Stimulated activated naive CD8-positive, alpha-beta T cell treated with anti-CD3 and anti-CD28 coated beads, Interleukin-15, amount 100 ng/mL, for 72 hours (primary cell): ENCODE measurements at regions not wholly inside any gene's neighbourhood (a gene's known extent, or its start where the extent isn't known, plus 50 kb on each side); places are given as distances from the start of the nearest gene placed in this dataset.
A peak's percentile ranks its signal among the peaks of the same experiment; 100 is the strongest.

Experiments used
- ATAC-seq: fragments of 150-1000 bp; cut with Tn5 transposase; 2 replicates; pipeline ENCODE4 v1.10.0; 2021; ENCODE audit warnings: mild to moderate bottlenecking, moderate library complexity
- DNase-seq, 2 donors: peaks; one replicate each; pipeline ENCODE4 v3.0.0; 2021 to 2022
- H3K27ac Mint-ChIP-seq, 2 donors: one replicate each; pipeline ENCODE4 v1.8.0; 2022; ENCODE audit warnings: mild to moderate bottlenecking in 2 of 2, mixed read lengths in 2 of 2, moderate library complexity in 2 of 2
- H3K27me3 Mint-ChIP-seq: one replicate; pipeline ENCODE4 v1.8.0; 2022; ENCODE audit warnings: mixed read lengths
- H3K4me1 Mint-ChIP-seq: one replicate; pipeline ENCODE4 v1.8.0; 2022; ENCODE audit warnings: mild to moderate bottlenecking, mixed read lengths
- H3K4me3 Mint-ChIP-seq, 2 donors: one replicate each; pipeline ENCODE4 v1.8.0; 2022; ENCODE audit warnings: mild to moderate bottlenecking in 2 of 2, mixed read lengths in 2 of 2, moderate library complexity in 1 of 2
- H3K9me3 Mint-ChIP-seq, 2 donors: one replicate each; pipeline ENCODE4 v1.8.0; 2022; ENCODE audit warnings: mixed read lengths in 2 of 2

DNA sequence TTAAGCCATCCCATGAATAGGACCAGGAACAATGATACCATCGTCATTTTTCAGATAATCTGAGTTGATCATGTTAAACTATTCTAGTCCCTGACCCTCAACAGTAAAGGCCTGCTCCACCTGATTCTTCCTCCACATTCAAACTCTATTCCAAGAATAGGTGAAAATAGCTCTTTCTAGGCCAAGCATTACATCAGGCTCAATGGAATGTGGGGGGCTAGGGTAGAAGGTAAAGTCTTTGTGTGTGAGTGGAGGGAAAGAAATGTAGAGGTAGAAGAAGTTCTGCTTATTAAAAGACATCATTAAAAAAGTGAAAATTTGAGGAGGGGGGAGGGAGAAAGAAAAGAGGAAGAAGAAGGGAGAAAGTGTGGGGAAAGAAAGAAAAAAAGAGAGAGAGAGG, 653.3 kb upstream of the PKDCC start:
- no peaks in the 10 kb centered on the region for H3K4me1 Mint-ChIP-seq
- no peak for ATAC-seq
- H3K4me3 Mint-ChIP-seq, result no peak overlapping the region
- no peak overlapping the region for H3K27ac Mint-ChIP-seq
- peaks cover 0 to 9% of the 10 kb centered on the region in 2 donors for H3K9me3 Mint-ChIP-seq
- DNase-seq, result no peak
- H3K27me3 Mint-ChIP-seq, result no peaks in the 10 kb centered on the region

DNA sequence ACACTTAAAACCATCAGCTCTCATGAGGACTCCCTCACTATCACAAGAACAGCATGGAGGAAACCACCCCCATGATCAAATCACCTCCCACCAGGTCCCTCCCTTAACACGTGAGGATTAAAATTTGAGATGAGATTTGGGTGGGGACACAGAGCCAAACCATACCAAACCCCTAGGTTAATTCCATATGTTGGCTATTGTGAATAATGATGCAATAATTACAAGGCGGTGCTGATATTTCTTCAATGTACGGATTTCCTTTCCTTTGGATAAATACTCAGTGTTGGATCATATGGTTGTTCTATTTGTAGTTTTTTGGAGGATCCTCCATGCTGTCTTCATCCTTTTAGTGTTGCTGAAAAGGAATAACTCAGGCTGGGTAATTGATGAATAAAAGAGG, 652.1 kb upstream of the PKDCC start:
- no peak for DNase-seq
- no peak for ATAC-seq
- Mint-ChIP-seq H3K27ac (no peak overlapping the region), H3K4me3 (no peak overlapping the region), H3K4me1 (no peaks in the 10 kb centered on the region), H3K9me3 (peaks cover 0 to 9% of the 10 kb centered on the region in 2 donors), H3K27me3 (no peaks in the 10 kb centered on the region)

DNA sequence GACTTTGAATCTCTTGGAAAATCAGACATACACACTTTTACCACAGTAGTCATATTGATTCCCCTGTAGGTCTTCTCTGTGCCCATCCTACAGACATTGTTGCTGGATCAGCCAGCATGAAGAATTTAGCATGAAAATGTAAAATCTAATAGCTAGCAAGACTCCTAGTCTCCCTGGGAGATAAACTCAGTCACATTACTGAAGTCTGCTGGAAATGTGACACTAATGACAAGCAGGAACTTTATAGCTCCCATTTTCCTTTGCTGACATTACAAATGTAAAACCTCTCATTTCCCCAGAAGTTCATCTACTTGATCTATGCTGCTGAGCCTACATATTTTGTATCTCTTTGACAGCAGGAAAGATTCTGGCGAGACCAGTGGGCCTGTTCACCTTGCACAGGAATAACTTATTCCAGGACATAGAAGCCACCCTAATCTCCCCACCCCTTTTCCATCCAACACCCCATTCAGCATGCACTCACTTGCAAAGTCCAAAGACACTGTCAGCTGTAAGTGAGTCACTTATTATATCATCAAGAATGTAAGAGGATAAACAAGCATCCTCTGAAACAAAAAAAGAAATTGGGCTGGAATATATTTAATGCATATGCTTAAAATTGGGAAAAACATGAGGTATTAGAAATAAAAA, 648.3 kb upstream of the PKDCC start:
- ATAC-seq, result no peak
- no peaks in the 10 kb centered on the region for H3K4me1 Mint-ChIP-seq
- no peak for DNase-seq
- H3K27ac Mint-ChIP-seq, result no peak overlapping the region
- no peak overlapping the region for H3K4me3 Mint-ChIP-seq
- H3K9me3 Mint-ChIP-seq, result peaks cover 0 to 9% of the 10 kb centered on the region in 2 donors
- no peaks in the 10 kb centered on the region for H3K27me3 Mint-ChIP-seq

DNA sequence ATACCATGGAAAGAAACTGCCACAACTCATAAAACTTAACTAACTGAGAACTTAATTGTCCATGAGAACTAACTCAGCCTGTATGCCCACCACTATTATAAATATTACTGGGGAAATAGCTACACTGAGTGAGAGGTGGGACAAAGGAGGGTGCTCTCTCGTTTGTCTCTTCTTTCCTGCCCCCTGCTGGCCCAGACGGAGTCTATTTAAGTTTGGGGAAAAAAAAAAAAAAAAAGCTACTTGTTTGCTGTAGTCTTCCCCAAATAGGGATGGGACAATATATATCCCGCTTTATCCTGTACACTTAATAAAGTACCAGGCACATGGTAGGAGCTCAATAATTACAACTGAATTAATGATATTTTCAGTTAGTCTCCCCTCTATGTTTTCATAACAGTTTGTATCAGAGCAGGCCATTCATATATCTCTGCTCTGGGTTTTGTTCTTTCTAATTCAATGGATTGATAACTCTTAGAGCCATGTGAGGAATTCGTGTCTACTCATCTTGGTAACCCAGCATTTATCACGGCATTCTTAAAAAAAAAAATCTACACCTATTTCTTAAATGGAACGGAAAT, 647.6 kb upstream of the PKDCC start:
- Mint-ChIP-seq H3K27me3 (no peaks in the 10 kb centered on the region), H3K4me1 (no peaks in the 10 kb centered on the region), H3K27ac (no peak overlapping the region), H3K4me3 (no peak overlapping the region), H3K9me3 (peaks cover 0 to 9% of the 10 kb centered on the region in 2 donors)
- DNase-seq, result no peak
- ATAC-seq, result no peak

DNA sequence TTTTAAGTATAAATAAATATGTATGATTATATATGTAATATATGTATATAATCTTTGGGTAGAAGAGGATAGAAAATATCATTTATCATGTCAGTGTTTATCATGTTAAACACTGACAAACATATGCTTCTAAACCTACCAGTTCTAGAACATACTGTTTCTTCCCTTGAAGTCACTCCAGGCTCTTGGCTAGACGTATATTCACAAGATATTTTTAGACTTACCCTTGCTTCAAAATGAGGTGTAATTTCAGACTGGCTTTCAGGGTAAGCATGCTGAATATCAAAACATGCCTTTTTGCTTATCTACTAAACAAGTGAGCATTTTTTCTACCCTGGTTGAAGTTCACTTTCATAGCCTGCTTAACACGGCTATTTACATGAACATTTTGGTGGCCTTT, 642.4 kb upstream of the PKDCC start:
- H3K27ac Mint-ChIP-seq, result no peak overlapping the region
- ATAC-seq (no peak), DNase-seq (no peak)
- H3K4me3 Mint-ChIP-seq, result no peak overlapping the region
- H3K9me3 Mint-ChIP-seq, result peaks cover 0 to 2% of the 10 kb centered on the region in 2 donors
- H3K27me3 Mint-ChIP-seq, result no peaks in the 10 kb centered on the region
- H3K4me1 Mint-ChIP-seq, result no peaks in the 10 kb centered on the region

DNA sequence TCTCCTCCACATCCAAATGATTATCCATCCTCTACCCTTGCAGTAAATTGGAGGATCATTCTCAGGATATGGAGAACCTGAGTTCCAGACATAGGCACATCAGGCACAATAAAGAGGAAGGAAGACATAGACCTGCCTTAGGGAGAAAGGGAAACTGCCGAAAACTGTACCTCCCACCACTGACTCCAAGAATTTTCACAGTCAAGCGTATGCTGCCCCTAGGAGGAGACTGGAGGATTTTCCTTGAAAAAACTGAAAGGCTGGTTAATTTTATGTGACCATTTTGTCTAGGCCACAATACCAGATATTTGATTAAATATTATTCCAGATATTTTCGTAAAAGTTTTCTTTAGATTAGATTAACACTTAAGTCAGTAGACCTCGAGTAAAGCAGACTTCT, 638.5 kb upstream of the PKDCC start:
- Mint-ChIP-seq H3K27ac (no peak overlapping the region), H3K4me1 (no peaks in the 10 kb centered on the region), H3K27me3 (no peaks in the 10 kb centered on the region), H3K9me3 (peaks cover 0 to 8% of the 10 kb centered on the region in 2 donors), H3K4me3 (no peak overlapping the region)
- DNase-seq (no peak), ATAC-seq (no peak)

DNA sequence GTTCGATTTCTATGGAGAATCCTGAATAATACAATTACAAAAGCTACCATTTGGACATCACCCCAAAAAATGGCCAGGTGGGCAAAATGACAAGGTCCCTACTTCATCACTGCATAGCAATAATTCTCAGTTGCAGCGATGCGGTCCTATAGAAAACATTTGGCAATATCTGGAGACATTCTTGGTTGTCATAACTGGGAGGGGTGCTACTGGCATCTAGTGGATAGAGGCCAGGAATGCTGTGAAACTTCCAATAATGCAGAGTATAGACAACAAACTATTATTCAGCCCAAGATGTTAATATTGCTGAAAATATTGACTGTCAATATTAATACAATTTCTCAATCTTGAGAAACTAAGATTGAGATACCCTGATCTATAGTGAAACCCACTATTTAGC, 637.8 kb upstream of the PKDCC start:
- ATAC-seq (no peak), DNase-seq (no peak)
- H3K27me3 Mint-ChIP-seq, result no peaks in the 10 kb centered on the region

DNA sequence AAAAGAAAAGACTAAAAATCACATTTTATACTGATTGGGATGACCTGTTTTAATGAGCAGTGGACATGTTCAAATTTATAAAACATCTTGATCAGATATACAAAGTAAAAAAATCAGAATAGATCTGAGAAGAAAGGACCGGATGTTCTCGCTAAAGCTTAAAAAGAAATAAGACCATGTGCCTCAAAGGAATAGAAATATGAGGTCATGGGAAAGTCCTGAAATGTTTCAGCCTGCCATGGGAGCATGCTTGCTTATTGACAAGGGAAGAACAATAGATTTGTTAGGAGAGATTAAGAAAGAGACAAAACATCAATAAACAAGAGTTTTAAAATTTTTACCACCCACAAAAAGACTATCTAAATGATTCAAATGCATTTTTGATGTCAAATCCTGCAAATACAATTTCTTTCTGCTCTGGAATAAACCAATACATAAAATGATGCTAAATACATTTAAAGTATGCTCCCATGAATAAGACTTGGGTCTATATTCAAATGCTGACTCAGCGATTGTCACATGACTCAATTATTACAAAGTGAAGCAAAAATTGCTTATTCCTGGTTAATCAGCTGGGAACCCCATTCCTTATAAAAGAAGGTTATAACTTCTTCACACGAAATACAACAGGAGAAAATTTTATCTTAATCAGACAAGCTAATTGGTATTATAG, 633.9 kb upstream of the PKDCC start:
- Mint-ChIP-seq H3K27ac (no peak overlapping the region), H3K9me3 (peaks cover 0 to 14% of the 10 kb centered on the region in 2 donors), H3K4me3 (no peak overlapping the region), H3K4me1 (no peaks in the 10 kb centered on the region), H3K27me3 (no peaks in the 10 kb centered on the region)
- ATAC-seq (no peak), DNase-seq (no peak)

More for the DNA sequence above, 637.8 kb upstream of the PKDCC start:
- no peak overlapping the region for H3K4me3 Mint-ChIP-seq
- H3K27ac Mint-ChIP-seq, result no peak overlapping the region
- H3K4me1 Mint-ChIP-seq, result no peaks in the 10 kb centered on the region
- peaks cover 0 to 14% of the 10 kb centered on the region in 2 donors for H3K9me3 Mint-ChIP-seq

DNA sequence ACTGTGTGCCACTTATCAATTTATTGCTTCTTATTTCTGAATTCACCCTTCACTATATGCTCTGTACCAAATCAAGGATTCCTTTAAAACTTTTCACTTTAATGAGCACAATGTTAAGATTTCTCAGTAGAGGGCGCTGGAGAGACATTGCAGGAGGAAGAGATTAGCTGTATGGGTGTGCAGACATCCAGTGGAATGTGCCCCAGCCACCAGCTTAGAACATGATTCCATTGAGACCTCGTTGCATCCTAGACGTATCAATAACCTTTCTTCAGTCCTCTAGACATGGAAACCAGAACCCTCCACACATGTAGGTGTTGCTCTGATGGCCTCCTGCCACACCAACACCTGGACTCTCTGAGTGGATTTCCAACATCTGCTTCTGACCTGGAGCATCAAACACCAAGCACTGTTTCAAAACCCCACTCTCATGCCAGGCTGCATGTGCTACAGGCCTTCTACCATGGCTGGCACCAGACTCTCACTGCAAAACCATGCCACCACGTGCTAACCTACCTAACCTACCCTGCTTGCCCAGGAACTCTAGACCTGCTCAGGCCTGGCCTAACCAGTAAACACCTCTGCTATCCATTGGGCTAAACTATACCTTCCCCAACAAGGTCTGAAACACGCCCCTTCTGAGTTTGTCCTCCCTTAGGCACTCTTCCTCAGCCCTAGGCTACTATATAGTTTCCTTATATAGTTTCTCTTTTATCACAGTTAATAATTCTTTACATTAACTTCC, 633.2 kb upstream of the PKDCC start:
- Mint-ChIP-seq H3K4me3 (no peak overlapping the region), H3K27me3 (no peaks in the 10 kb centered on the region), H3K27ac (peak overlapping the region in 1 of 2 donors; percentile 6), H3K4me1 (no peaks in the 10 kb centered on the region), H3K9me3 (peaks cover 0 to 14% of the 10 kb centered on the region in 2 donors)
- DNase-seq, result no peak
- peak; percentile 37 for ATAC-seq

DNA sequence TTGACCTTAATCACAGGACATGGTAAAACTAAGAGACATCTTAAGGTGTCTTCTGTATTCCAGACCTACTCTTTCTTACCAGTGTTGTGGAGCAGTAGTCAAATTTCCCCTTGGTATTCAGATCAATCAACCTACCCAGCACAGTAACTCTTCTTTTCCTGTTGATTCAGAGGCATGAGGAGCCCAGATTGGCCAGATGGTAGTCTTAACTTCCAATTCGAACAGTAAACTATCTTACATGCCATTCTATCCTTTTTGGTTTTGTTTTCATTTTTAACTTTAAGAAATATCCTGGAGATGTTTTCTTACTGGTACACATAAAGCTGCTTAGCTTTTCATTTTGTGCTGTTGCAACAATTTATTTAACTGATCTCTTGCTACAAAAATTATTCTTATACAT, 630.3 kb upstream of the PKDCC start:
- Mint-ChIP-seq H3K9me3 (peaks cover 0 to 6% of the 10 kb centered on the region in 2 donors), H3K27ac (no peak overlapping the region), H3K4me3 (no peak overlapping the region), H3K27me3 (no peaks in the 10 kb centered on the region), H3K4me1 (no peaks in the 10 kb centered on the region)
- ATAC-seq, result no peak
- no peak for DNase-seq

DNA sequence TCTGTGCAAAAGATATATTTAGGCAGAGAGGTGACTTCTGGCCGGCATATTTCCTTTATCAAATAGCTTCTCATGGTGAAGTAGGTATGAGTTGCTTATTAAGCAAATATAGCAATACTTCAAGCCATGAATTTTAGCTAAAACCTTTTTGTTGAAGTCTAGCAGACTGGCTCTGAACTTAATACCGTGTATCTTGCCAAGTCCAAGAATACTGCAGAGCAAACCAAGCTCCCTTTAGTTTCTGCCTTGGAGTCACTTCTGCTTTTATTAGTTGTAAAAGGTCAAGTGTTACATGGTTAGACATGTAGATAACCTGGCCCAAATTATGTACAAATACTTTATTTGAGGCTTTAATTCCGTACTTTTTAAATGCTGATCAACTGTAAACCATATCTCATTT, 627.6 kb upstream of the PKDCC start:
- DNase-seq, result no peak
- no peaks in the 10 kb centered on the region for H3K27me3 Mint-ChIP-seq
- H3K4me3 Mint-ChIP-seq, result no peak overlapping the region
- no peaks in the 10 kb centered on the region for H3K4me1 Mint-ChIP-seq
- H3K9me3 Mint-ChIP-seq, result no peaks in the 10 kb centered on the region
- no peak overlapping the region for H3K27ac Mint-ChIP-seq
- no peak for ATAC-seq

DNA sequence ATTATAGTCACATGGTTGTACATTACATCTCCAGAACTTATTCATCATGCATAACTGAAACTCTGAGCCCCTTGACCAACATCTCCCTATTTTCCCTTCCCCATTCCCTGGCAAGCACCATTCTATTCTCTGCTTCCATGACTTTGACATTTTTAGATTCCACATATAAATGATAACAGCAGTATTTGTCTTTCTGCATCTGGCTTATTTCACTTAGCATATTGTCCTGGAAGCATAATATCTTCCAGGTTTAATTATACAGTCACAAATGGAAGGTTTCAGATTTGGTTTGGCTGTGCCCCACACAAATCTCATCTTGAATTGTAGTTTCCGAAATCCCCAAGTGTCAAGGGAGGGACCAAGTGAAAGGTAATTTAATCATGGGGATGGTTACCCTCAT, 626.9 kb upstream of the PKDCC start:
- Mint-ChIP-seq H3K27me3 (no peaks in the 10 kb centered on the region), H3K4me1 (no peaks in the 10 kb centered on the region), H3K9me3 (no peaks in the 10 kb centered on the region), H3K27ac (no peak overlapping the region), H3K4me3 (no peak overlapping the region)
- no peak for ATAC-seq
- no peak for DNase-seq

DNA sequence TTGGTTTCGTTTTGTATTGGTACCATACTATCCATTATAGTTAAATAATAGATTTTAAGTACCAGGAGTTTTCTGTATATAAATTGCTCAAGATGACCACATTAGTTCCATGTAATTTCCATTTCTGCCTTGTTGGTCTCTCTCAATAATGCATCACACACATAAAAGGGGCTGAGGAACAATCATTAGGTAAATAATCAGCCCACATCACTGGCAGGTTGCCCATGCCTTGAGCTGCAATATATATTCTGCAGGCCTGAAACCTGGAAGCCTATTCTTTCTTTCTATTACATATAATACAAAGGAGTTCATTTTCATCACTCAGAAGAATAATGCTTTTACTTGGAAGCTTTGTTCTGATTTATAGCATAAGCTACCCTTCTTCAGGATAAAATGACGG, 616.1 kb upstream of the PKDCC start:
- ATAC-seq (no peak), DNase-seq (no peak)
- Mint-ChIP-seq H3K4me3 (no peak overlapping the region), H3K4me1 (no peaks in the 10 kb centered on the region), H3K27me3 (no peaks in the 10 kb centered on the region), H3K27ac (no peak overlapping the region), H3K9me3 (peaks cover 5 to 6% of the 10 kb centered on the region in 2 donors)

DNA sequence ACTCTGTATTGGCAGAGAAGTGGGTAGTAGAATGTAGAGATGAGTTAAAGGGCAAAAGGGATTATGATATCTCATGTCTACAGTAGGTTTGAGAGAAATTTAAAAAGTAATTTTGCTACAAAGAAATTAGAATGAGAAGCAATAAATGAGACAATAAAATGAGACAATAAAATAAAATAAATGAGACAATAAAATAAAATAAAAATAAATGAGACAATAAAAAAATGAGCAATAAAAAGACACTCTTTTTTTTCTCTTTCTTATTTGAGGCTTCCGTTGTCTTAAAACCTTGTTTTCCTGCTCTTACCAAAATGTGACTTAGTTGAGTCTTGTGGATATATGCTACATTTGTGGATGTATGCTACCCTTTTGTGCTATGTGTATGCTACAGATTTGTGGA, 615.4 kb upstream of the PKDCC start:
- no peaks in the 10 kb centered on the region for H3K27me3 Mint-ChIP-seq
- peaks cover 5 to 6% of the 10 kb centered on the region in 2 donors for H3K9me3 Mint-ChIP-seq
- H3K4me1 Mint-ChIP-seq, result no peaks in the 10 kb centered on the region
- H3K27ac Mint-ChIP-seq, result no peak overlapping the region
- DNase-seq (no peak), ATAC-seq (no peak)
- H3K4me3 Mint-ChIP-seq, result no peak overlapping the region

DNA sequence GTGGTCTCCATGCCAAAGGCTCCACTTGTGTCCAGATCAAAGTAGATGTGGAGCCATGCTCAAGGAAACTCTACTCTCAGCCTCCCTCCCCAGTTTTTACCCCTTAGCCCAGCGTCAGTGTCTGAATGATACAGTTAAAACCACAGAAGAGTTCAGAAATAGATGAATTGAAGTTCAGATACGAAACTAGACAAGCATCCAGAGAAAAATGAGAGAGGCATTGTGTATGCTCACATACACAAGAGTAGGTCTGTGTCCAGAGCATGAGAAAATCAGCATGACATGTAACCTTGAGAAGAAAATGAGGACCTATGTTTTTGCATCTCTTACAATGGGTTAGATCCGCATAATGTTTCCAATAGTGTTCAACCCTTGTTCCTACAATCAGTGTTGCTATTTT, 612.8 kb upstream of the PKDCC start:
- peaks cover 5 to 6% of the 10 kb centered on the region in 2 donors for H3K9me3 Mint-ChIP-seq
- DNase-seq, result no peak
- no peaks in the 10 kb centered on the region for H3K4me1 Mint-ChIP-seq
- H3K4me3 Mint-ChIP-seq, result no peak overlapping the region
- H3K27ac Mint-ChIP-seq, result no peak overlapping the region
- no peaks in the 10 kb centered on the region for H3K27me3 Mint-ChIP-seq
- ATAC-seq, result no peak

DNA sequence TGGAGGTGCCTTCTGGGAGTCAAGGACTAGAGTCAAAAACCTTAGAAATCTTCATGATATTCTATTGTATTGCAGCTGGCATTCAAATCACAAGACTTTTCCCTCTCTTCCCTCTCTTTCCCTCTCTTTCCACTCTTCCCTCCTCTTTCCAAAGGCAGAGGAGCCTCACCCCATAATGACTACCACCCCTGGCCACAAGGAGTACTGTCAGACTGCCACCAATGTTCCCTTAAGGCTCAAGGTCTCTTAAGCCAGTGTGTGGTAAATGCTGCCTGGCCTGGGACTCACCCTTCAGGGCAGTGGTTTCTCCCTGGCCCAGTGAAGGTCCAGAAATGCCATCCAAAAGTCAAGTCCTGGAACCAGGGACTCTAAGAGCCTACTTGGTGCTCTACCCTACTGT, 605.9 kb upstream of the PKDCC start:
- H3K27ac Mint-ChIP-seq, result peak overlapping the region in 1 of 2 donors; percentile 31
- H3K4me3 Mint-ChIP-seq, result no peak overlapping the region

More for the DNA sequence above, 605.9 kb upstream of the PKDCC start:
- Mint-ChIP-seq H3K27me3 (no peaks in the 10 kb centered on the region), H3K9me3 (peaks cover 0 to 3% of the 10 kb centered on the region in 2 donors), H3K4me1 (no peaks in the 10 kb centered on the region)
- no peak for ATAC-seq
- no peak for DNase-seq
